ENCODE measurements at regions not wholly inside any gene's neighbourhood (a gene's known extent, or its start where the extent isn't known, plus 50 kb on each side); places are given as distances from the start of the nearest gene placed in this dataset.

- intact Hi-C loops (cut with micrococcal nuclease) = no loop called here
- Histone ChIP-seq H3K27me3 (ENCODE audit: low read depth) (no peaks in the 10 kb centered on the region), H3K27ac (replicated peaks) (no peak overlapping the region), H3K4me1 (no peaks in the 10 kb centered on the region), H3K9me3 (replicated peaks) (peaks cover 6% of the 10 kb centered on the region), H3K36me3 (no peaks in the 10 kb centered on the region), H3K4me3 (no peak overlapping the region)
- TF ChIP-seq CTCF (IDR thresholded peaks at IDR 0.05; ENCODE audit: borderline replicate concordance) = no peak
- DNase-seq = no peak
Measured at GRCh38 chr2:4518596-4518995, 815.2 kb downstream of the DCDC2C start.

- H3K4me3 ChIP-seq = no peak overlapping the region
- intact Hi-C loops (cut with micrococcal nuclease) = no loop called here
- H3K4me1 ChIP-seq = no peaks in the 10 kb centered on the region
- no peaks in the 10 kb centered on the region for H3K36me3 ChIP-seq
- H3K9me3 ChIP-seq (replicated peaks) = no peaks in the 10 kb centered on the region
- no peak for TF ChIP-seq CTCF (IDR thresholded peaks at IDR 0.05; ENCODE audit: borderline replicate concordance)
- no peak for DNase-seq
- no peaks in the 10 kb centered on the region for H3K27me3 ChIP-seq (ENCODE audit: low read depth)
- no peak overlapping the region for H3K27ac ChIP-seq (replicated peaks)
Measured at GRCh38 chr2:4522498-4523421, 819.4 kb downstream of the DCDC2C start.

GRCh38 chr2:4527416-4527815, 824.0 kb downstream of the DCDC2C start:
- no peaks in the 10 kb centered on the region for H3K36me3 ChIP-seq
- intact Hi-C loops (cut with micrococcal nuclease) = no loop called here
- no peaks in the 10 kb centered on the region for H3K4me1 ChIP-seq
- H3K4me3 ChIP-seq = no peak overlapping the region
- no peak for DNase-seq
- no peaks in the 10 kb centered on the region for H3K9me3 ChIP-seq (replicated peaks)
- no peaks in the 10 kb centered on the region for H3K27me3 ChIP-seq (ENCODE audit: low read depth)
- no peak for TF ChIP-seq CTCF (IDR thresholded peaks at IDR 0.05; ENCODE audit: borderline replicate concordance)
- no peak overlapping the region for H3K27ac ChIP-seq (replicated peaks)

- TF ChIP-seq CTCF (IDR thresholded peaks at IDR 0.05; ENCODE audit: borderline replicate concordance) = no peak
- intact Hi-C loops (cut with micrococcal nuclease) = no loop called here
- no peaks in the 10 kb centered on the region for H3K9me3 ChIP-seq (replicated peaks)
- no peaks in the 10 kb centered on the region for H3K36me3 ChIP-seq
- no peaks in the 10 kb centered on the region for H3K4me1 ChIP-seq
- H3K27ac ChIP-seq (replicated peaks) = no peak overlapping the region
- H3K4me3 ChIP-seq = no peak overlapping the region
- no peaks in the 10 kb centered on the region for H3K27me3 ChIP-seq (ENCODE audit: low read depth)
- no peak for DNase-seq
Measured at GRCh38 chr2:4528246-4528645, 824.9 kb downstream of the DCDC2C start.

GRCh38 chr2:4528773-4529172, 825.4 kb downstream of the DCDC2C start:
- H3K4me3 ChIP-seq = no peak overlapping the region
- no peak for DNase-seq
- H3K27ac ChIP-seq (replicated peaks) = no peak overlapping the region
- H3K9me3 ChIP-seq (replicated peaks) = no peaks in the 10 kb centered on the region
- no peak for TF ChIP-seq CTCF (IDR thresholded peaks at IDR 0.05; ENCODE audit: borderline replicate concordance)
- H3K4me1 ChIP-seq = no peaks in the 10 kb centered on the region
- intact Hi-C loops (cut with micrococcal nuclease) = no loop called here
- no peaks in the 10 kb centered on the region for H3K27me3 ChIP-seq (ENCODE audit: low read depth)
- H3K36me3 ChIP-seq = no peaks in the 10 kb centered on the region

Measured in left ventricle myocardium inferior (tissue), 1 donor.